Activated B cell treated with CpG ODN at 0.5 μM for 24 hours (primary cell): ENCODE measurements at regions not wholly inside any gene's neighbourhood (a gene's known extent, or its start where the extent isn't known, plus 50 kb on each side); places are given as distances from the start of the nearest gene placed in this dataset.

Source experiments
- ATAC-seq: fragments of 200-7000 bp; cut with Tn5 transposase; one replicate; pipeline ENCODE4 v1.10.0; 2021; ENCODE audit warnings: low read depth, mild to moderate bottlenecking, moderate library complexity
- CTCF ChIA-PET: fragments of 350-600 bp; sonication (Branson Sonifier 250); formaldehyde crosslinking; loops from one replicate; lab custom pipeline; 2021; ENCODE audit warnings: antibody characterized with exemption; lab: Charles Lee
- POLR2A ChIA-PET: fragments of 350-600 bp; sonication (Branson Sonifier 250); formaldehyde crosslinking; loops from one replicate; lab custom pipeline; 2021; ENCODE audit warnings: antibody characterized with exemption; lab: Charles Lee
- DNase-seq: peaks from one replicate; pipeline ENCODE4 v3.0.0; 2022
- H3K27ac Mint-ChIP-seq: one replicate; pipeline ENCODE4 v1.8.0; 2020; ENCODE audit warnings: mixed read lengths
- H3K27me3 Mint-ChIP-seq: one replicate; pipeline ENCODE4 v1.8.0; 2021; ENCODE audit warnings: mixed read lengths
- H3K36me3 Mint-ChIP-seq: one replicate; pipeline ENCODE4 v1.8.0; 2021; ENCODE audit warnings: low read depth, mixed read lengths
- H3K4me1 Mint-ChIP-seq: one replicate; pipeline ENCODE4 v1.8.0; 2021; ENCODE audit warnings: mixed read lengths
- H3K4me3 Mint-ChIP-seq: one replicate; pipeline ENCODE4 v1.8.0; 2020; ENCODE audit warnings: mild to moderate bottlenecking, mixed read lengths
- H3K9me3 Mint-ChIP-seq: one replicate; pipeline ENCODE4 v1.8.0; 2020; ENCODE audit warnings: mixed read lengths
- CTCF ChIP-seq: fragments of 200-600 bp; IDR thresholded peaks from one replicate; pipeline ENCODE4 v1.8.0; 2022; ENCODE audit warnings: antibody characterized with exemption, mild to moderate bottlenecking
- intact Hi-C: fragments of 100-400 bp; cut with micrococcal nuclease; formaldehyde crosslinking; loops from one replicate; pipeline ENCODE4 v1.15.1; 2024

DNA sequence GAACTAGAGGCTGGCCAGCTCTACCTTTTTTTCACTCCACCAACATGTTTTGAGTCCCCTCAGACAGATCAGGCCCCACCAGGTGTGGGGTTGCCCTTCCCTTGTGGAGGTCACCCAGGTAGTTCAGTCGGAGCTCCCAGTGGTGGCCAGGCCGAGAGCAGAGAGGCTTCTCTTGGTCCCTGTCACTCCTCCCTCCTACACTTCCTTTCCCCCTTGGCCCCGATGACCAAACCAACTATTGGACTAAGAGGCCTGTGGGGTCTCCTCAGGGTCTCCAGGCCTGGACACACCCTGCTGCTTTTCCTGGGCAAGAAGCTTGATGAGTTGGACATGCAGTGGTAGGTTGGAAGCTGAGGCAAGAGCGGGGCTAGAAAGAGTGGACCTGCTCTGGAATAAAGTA is 174.8 kb downstream of the ZNF248 start:
- no peak overlapping the region for H3K27ac Mint-ChIP-seq
- no peaks in the 10 kb centered on the region for H3K4me1 Mint-ChIP-seq
- no peaks in the 10 kb centered on the region for H3K36me3 Mint-ChIP-seq
- ChIA-PET POLR2A (no interaction called here), CTCF (no interaction called here)
- H3K27me3 Mint-ChIP-seq, result no peaks in the 10 kb centered on the region
- peaks cover 3% of the 10 kb centered on the region for H3K9me3 Mint-ChIP-seq
- TF ChIP-seq CTCF, result no peak
- no peak for DNase-seq
- no peak overlapping the region for H3K4me3 Mint-ChIP-seq
- intact Hi-C loops, result no loop called here
- ATAC-seq, result no peak

DNA sequence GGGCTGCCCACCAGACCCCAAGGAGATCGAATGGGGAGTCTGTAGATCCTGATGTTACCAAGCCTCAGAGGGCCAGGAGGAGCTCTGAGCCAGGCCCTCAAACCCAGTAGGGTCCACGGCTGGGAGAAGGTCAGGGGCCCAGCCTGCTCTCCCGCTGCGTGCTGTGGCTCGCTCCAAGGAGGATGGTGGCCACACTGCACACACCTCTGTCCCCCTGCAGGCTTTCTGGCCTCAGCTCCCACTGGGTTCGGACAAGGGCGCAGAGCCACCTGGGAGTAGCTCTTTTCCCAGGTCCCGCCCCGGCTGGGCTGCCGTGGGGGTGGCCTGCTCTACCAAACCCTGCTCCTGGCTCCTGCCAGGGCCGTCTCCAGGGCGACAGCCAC is 175.8 kb downstream of the ZNF248 start:
- ChIA-PET CTCF (no interaction called here), POLR2A (no interaction called here)
- Mint-ChIP-seq H3K27me3 (no peaks in the 10 kb centered on the region), H3K4me3 (no peak overlapping the region), H3K36me3 (no peaks in the 10 kb centered on the region), H3K4me1 (no peaks in the 10 kb centered on the region), H3K9me3 (no peaks in the 10 kb centered on the region), H3K27ac (no peak overlapping the region)
- DNase-seq (no peak), ATAC-seq (no peak)
- intact Hi-C loops, result no loop called here
- TF ChIP-seq CTCF, result no peak

GRCh38 chr10:37680716-37681616 is 176.4 kb downstream of the ZNF248 start:
- POLR2A ChIA-PET, result no interaction called here
- CTCF ChIA-PET, result no interaction called here
- Mint-ChIP-seq H3K27ac (no peak overlapping the region), H3K4me1 (no peaks in the 10 kb centered on the region), H3K27me3 (no peaks in the 10 kb centered on the region), H3K9me3 (no peaks in the 10 kb centered on the region), H3K4me3 (no peak overlapping the region), H3K36me3 (no peaks in the 10 kb centered on the region)
- intact Hi-C loops, result no loop called here
- no peak for TF ChIP-seq CTCF
- no peak for DNase-seq
- no peak for ATAC-seq

DNA sequence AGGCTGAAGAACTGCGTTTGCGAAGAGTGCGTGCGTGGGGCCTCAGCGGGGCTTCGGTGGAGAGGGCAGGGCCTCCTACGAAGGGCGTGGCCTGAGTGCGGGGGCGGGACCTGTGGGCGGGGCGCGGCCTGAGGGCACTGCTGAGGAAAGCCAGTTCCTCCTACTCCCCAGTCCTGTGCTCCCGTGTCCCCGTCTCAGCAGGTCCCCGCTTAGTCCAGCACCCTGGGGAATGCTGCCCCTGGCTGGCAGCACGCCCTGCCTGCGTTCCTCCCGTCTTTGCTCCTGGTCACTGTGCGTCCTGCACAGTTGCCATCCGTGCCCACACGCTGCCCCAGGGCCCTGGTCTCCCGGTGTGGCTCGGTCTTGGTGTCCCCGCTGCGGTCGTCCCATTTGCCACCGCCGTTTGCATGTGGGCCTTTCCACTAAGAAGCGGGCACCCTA is 177.1 kb downstream of the ZNF248 start:
- intact Hi-C loops, result no loop called here
- H3K27me3 Mint-ChIP-seq, result no peaks in the 10 kb centered on the region
- CTCF ChIA-PET, result no interaction called here
- peaks cover 2% of the 10 kb centered on the region for H3K9me3 Mint-ChIP-seq
- no peaks in the 10 kb centered on the region for H3K4me1 Mint-ChIP-seq
- no peak overlapping the region for H3K27ac Mint-ChIP-seq
- no peak overlapping the region for H3K4me3 Mint-ChIP-seq
- ATAC-seq, result no peak
- POLR2A ChIA-PET, result no interaction called here
- no peaks in the 10 kb centered on the region for H3K36me3 Mint-ChIP-seq
- TF ChIP-seq CTCF, result no peak
- DNase-seq, result no peak

GRCh38 chr10:37679465-37679864 is 177.9 kb downstream of the ZNF248 start:
- POLR2A ChIA-PET, result no interaction called here
- no peaks in the 10 kb centered on the region for H3K4me1 Mint-ChIP-seq
- H3K4me3 Mint-ChIP-seq, result no peak overlapping the region
- DNase-seq (no peak), ATAC-seq (no peak)
- no peaks in the 10 kb centered on the region for H3K36me3 Mint-ChIP-seq
- no peak for TF ChIP-seq CTCF
- CTCF ChIA-PET, result no interaction called here
- peaks cover 2% of the 10 kb centered on the region for H3K9me3 Mint-ChIP-seq
- no peak overlapping the region for H3K27ac Mint-ChIP-seq
- no peaks in the 10 kb centered on the region for H3K27me3 Mint-ChIP-seq
- intact Hi-C loops, result no loop called here
